HG02763 (cell line): ENCODE measurements at regions not wholly inside any gene's neighbourhood (a gene's known extent, or its start where the extent isn't known, plus 50 kb on each side); places are given as distances from the start of the nearest gene placed in this dataset.
"Not testable (repeated sequence)": the region's sequence is repeated elsewhere in the genome, so short reads cannot be mapped to it uniquely, and the experiment has no call there.

ENCODE experiments used
- ATAC-seq: cut with Tn5 transposase; IDR thresholded peaks from one replicate; pipeline ENCODE4 v1.9.1; 2021; ENCODE audit warnings: mild to moderate bottlenecking, moderate library complexity; ENCODE audit not compliant: unreplicated experiment

DNA sequence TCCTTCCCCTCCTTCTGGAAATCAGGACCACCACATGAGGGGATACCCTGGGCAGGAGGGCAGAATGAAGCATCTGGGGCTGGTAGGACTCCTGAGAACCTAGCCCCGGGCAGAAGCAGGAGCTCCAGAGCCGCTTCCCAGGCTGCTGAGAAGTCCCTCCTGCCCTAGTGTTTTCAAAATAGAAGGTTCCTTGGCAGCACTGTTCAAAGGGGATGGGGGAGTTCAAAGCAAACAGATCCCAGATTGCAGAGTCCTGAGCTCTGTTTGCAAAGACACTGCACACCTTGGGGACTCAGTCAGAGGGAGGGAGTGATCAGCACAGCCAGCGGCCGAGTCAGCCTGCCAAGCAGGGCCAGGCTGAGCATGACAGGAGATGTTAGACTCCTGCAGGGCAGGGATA, 177.8 kb downstream of the PTPRU start:
- ATAC-seq = no peak

DNA sequence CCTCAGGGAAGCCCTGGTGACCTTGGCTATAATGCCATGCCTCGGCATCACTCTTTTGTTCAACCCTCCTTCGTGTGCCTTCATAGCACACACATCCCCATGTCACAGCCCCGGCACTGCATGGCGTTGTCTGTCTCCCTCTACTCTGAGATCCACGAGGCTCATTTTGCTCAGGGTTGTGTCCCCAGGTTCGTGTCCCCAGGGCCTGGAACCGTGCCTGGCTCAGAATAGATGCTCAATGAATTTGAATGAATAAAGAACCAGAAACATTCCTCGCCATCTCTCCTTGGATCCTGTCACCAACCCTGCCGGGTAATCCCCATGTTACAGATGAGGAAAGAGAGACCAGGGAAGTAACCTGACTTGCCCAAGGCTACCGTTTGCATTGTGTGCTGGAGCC, 177.3 kb downstream of the PTPRU start:
- ATAC-seq = no peak

DNA sequence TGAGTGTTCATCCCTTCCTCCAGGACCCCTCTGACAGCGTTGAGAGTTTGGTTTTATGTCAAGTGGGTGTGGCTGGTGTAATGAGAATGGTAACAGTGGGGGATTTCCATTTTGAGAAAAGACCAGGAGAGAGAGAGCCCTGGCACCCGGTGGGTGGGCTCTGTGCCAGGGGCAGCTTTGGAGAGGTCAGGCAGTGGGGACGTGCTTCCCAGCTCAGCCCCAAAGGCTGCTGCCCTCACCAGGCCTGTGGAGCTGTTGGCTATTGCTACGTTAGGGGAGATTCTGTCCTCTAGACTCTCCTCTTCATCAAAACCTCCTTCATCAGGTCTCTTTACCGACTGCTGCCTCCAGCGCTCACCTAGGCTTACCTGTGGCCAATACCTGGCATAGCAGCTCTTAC, 176.3 kb downstream of the PTPRU start:
- ATAC-seq = no peak

DNA sequence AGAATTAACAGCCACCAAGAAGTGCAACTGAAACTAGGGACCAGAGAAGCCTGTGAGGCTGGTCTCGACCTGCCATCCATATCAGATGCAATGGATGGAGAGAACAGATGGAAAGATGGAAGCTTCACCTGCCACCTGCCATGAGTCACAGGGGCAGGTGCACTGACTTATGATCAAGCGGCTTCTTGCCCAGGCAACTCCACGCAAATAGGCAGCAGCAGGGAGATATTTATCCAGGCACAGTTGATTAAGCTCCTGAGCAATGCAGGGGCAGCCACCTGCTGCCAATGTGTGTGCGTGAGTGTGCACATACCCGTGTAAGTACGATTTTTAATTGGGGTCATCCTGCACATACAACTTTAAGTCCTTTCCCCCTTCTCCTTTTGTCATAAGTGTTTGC, 174.2 kb downstream of the PTPRU start:
- no peak for ATAC-seq

DNA sequence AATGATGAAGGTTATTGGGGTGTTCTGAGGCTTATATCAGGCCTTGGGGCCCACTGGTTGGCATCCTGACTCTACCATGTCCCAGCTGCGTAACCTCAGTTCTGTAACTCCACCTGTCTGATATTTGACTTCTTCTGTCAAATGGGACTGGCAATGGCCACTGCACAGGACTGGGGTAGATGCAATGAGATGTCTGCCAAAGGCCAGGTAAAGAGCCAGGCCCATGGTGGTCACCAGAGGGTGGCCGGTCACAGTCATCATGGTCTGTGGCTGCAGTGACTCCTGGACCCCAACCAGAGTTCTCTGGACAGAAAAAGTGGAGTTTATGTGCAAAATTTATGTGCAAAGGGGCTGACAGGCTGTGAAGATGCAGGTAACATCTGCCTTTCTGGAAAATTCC, 173.3 kb downstream of the PTPRU start:
- no peak for ATAC-seq

DNA sequence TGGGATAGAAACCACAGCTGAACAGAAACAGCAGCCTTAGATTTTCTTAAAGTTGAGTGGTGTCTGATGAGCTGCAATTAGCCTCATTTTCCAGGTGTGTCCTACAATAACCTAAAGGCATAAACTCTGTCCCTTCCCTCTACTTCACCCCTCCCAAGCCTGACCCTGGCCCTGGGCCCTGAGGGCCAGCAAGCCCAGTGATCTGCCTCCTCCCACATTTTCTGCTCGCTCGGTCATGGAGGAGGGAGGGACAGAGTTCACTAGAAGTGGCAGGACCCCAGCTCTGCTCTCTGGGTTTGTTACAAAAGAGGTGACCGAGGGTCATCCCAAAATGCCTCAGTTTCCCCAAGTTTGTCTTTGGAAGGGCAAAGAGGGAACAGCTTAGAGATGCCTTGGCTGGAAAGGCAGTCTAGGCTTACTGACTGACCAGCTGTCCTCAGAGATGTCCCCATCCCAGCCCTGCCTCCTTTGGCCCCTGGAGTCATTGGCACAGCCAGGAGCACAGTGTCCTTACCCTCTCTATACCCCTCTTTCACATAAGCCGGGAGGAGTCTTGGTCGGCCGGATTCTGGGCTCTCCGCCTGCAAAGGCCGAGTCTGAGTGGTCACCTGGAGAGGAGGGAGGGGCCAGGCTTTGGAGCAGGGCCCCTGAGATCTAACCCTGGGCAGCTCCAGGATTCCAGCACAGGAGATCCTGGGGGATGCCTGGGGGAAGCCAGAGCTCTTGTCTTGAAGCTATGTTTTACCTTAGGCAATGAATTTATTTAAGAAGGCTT, 172.7 kb downstream of the PTPRU start:
- no peak for ATAC-seq

DNA sequence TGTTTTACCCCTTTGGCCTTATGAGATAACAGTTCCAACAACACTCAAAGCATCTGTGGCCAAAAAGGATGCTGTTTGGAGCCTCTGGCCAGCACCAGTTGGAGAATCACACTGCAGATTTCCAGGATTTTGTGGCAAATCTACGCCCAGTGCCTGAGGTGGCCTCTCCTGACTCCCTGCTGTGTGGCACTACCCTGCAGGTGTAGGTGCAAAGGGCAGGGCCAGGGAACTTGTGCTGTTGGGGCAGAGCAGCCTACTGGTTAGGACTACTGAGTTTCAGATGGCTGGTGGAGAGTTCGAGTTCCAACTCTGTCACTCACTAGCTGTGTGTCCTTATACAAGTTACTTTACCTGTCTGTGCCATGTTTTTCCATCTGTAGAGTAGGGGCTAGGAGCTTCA, 170.5 kb downstream of the PTPRU start:
- no peak for ATAC-seq

DNA sequence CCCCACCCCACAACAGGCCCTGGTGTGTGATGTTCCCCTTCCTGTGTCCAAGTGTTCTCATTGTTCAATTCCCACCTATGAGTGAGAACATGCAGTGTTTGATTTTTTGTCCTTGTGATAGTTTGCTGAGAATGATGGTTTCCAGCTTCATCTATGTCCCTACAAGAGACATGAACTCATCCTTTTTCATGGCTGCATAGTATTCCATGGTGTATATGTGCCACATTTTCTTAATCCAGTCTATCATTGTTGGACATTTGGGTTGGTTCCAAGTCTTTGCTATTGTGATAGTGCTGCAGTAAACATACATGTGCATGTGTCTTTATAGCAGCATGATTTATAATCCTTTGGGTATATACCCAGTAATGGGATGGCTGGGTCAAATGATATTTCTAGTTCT, 163.9 kb downstream of the PTPRU start:
- not testable (repeated sequence) for ATAC-seq

DNA sequence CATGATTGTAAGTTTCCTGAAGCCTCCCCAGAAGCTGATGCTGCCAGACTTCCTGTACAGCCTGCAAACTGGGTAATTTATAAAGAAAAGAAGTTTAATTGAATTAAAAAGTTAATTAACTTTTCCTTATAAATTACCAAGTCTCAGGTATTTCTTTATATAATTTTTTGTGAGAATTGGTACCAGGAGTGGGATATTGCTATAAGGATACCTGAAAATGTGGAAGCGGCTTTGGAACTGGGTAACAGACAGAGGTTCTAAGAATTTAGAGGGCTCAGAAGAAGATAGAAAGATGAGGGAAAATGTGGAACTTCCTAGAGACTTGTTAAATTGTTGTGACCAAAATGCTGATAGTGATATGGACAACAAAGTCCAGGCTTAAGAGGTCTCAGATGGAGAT, 163.1 kb downstream of the PTPRU start:
- ATAC-seq = no peak

DNA sequence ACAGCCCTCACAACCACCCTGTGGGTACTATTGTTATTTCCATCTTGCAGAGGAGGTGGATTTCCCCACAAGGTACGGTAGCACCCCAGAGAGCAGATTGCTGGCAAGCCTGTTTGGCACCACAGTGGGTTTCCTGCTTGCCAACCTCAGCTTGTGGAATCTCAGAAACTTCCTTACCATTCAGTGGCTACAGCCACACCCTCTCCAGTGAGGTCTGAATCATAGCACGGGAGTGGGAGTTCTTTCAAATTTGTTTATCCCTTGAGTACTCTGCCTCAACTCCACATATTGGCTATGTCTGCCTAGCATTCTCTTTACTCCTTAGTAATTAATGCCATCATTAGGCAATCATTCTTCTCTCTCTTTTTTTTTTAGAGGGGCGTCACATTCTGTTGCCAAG, 162.1 kb downstream of the PTPRU start:
- ATAC-seq = no peak

DNA sequence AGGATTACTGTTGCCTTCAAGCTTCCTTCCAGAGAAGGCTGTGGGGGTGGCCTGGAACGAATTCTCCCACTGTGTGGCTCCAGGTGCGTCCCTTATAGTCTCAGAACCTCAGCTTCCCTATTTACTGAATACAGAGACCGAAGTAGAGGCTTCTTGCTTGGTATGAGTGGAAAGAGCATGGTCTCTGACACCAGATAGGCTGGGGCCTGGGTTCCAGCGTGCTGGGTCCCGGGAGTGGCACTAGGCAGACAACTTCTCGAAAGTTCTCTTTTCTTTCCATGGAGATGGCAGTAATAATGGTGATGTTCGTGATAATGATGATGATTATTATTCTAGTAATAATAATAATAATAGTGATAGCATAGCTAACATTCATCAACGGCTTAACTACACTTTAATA, 161.7 kb downstream of the PTPRU start:
- no peak for ATAC-seq

DNA sequence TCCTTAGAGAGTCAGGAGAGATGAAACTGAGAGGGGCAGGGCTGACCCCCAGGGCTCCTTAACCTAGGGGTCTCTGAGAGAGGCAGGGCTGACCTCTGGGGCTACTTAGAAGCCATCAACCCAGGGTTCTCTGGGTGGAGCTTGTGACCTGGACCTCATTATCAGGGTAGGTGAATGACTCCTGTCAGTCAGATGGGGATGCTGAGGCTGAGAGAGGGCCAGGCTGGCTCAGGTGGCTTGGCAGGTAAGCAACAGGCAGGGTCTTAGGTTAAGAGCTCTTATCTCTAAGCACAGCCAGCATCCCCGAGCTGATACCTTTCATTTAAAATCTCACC, 160.9 kb downstream of the PTPRU start:
- no peak for ATAC-seq

DNA sequence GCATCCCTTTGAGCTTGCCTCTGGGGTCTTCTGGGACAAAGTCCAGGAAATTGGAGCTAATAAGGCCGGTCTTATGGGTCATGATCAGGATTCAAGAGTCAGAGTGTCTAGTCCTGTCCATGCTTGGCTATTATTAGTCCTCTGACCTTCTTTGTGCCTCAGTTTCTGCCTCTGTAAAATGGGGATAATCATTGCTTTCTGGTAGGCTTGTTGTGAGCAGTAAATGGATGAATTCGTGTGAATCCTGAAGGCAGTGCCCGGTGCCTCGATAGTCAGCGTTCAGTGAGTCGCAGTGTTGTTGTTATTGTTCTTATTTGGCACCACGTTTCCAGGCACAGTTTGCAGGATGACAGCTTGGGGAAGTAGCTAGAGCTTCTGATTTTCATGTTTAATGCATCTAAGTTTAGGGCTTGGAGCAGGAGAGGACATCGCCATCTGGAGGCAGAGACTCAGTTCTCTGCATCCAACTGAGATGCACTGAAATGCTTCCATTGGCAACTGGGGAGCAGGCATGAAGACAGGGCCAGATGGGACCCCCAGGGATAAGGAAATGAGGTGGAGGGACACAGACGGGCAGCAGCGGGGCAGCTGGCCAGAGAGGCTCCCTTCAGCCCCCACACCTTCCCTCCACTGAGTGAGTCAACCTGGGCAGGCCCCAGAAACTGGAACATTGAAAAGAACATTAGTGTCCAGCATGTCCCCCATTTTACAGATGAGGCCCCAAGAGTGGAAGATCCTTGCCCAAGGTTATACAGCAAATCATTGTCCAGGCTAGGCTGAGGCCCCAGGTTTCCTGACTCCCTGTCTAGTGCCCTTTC, 160.3 kb downstream of the PTPRU start:
- no peak for ATAC-seq

DNA sequence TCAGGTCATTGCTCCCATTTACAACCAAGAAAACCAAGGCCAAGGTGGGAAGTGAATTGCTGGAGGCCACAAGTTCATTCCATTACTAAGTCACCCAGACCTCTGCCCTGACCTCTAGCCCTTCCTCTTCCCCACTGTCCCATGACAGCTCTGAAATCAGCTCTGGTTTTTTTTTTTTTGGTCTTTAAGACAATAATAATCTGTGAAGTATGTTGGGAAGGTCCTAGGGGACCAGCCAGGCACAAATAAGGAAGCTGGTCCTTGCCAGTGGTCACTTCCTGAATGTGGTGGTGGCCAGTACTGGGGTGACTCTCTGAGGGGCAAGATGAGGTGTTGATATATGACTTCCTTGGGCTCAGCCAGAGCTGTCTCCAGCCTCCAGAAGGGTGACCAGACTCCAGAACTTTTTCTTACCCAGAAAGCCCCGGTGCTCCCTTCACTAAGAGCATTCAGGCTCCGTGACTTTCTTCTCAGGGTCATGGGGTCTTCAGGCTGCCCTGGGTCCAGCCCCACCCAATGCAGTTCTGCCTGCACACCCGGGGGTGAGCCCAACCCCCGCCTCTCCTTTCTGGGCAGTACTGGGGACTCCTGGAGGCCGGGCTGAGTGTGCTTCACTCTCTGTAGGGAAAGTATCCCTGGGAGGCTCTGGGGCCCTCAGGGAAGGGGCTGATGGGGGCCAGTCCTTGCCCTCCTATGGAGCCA, 159.6 kb downstream of the PTPRU start:
- ATAC-seq = no peak

DNA sequence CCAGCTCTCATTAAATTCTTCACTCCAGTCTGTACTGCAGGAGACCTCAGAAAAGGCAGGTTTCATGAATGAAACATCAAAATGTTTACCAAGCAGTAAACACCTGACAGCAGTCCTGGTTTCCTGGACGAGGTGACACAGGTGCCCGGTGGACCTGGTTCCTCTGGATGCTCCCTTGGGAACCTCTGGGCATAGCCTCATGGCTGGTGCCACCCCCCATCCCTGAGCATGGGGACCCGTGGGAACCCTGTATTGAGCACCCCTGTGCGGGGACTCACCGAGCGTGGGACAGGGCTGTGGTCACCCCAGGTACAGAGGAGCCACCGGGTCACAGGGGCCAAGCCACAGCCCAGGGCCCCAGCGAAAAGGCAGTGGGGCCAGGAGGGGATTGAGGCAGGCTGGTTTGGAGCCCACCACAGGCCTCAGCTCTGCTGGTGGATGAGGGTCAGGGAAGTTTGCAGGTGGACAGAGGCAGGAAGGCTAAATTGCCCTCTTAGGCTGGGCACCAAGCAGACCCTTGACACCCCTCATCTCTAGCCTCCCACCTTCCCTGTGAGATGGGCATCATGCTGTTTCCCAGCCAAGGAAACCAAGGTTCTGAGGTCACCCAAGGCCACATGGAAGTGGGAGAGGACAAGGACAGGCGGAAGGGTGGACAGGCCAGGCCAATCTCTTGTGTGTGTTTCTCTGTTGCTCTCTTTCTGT, 158.4 kb downstream of the PTPRU start:
- ATAC-seq = no peak

DNA sequence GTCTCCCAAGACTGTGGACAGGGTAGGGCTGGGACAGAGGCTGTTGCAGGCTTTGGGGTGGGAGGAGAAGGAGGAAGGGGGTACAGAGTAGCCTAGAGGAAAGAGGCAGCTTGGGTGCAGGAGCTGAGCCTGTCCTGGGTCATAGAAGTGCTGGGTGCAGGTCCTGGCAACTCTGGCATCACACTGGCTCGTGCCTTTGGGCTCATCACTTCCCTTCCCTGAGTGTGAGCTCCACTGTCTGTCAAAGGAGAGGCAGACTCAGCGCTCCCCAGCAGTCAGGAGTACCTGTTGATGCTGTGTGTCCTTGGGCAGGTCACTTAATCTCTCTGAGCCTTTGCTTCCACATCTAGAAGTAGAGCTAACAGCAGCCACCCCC, 157.1 kb downstream of the PTPRU start:
- ATAC-seq = no peak

DNA sequence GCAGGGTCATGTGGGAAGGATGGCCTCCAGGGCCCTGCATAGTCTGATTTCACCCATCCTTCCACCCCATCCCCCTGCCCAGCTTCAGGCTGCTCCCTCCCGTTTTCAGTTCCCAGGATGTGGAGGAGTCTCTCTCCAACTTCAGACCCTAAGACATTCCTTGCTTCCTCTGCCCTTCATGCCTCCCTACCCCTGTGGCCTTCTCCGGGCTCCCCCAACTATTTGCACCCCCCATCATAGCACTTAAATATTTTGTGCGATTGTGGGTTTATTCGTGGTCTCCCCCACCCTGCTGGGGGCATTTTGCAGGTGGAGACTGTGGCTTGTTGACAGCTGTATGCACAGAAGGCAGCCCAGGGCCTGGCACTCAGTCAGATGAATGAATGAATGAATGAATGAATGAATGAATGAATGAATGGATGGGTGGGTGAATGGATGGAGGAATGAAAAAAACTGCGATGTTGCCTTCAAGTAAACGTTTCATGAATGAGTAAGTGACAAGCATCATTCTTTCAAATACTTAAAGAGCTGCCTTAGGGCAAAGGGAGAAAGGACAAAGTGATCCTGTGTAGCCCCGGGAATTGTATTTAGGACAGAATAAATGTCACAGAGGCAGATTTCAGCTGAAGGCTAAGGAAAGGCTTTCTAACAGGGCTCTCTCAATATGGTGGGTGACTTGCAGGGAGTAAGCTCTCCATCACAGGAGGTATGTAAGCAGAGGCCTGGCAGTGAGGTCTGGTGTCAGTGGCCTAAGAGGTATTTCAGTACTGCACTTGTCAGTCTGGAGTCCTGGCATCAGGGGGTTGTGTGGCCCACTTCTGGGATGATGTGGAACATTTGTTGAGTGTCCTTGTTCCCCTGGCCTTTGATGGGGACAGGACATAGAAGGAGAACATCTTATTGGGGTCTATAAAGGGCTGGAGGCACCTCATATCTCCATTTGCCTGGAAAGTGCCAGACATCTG, 156.4 kb downstream of the PTPRU start:
- no peak for ATAC-seq

DNA sequence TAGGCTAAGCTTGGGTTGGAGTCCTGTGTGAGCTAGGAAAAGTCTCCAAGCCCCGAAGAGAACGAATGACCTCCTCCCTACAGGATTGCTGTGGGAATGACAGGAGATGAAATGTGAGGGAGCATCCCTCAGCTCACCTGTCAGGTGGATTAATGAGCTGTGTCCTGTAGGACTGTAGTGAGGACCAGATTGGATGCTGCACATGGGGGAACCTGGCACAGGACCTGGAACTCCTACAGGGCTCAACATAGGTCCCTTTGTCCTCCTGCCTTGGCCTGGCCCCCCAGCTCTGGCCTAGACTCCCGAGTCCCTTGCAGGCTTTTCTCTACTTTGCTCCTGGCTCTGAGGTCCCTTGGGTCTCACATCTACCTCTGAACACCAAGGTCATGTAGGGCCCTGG, 155.7 kb downstream of the PTPRU start:
- ATAC-seq = no peak

DNA sequence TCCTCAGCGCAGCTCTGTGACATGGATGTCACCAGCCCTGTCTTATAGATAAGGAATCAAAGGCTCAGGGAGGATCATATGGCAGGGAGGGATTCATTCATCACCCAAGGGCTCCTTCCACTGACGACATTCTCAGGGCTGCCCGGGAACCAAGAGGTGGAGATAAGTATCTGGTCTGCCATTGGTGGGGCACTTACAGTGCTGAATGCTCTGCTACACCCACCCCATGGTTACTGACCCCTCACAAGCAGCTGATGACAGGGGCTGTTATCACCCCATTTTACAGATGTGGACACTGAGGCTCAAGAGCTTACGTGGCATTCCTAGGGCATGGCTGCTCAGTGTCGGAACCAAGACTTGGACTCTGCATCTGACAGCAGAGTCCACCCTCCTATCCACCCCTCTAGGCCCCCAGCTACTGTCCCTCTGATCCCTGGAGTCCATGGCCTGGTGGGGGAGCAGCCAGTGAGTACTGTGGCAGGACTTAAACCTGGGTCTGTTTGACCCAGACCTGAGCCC, 155.1 kb downstream of the PTPRU start:
- ATAC-seq = no peak
